SK-N-SH (cell line): ENCODE measurements at regions not wholly inside any gene's neighbourhood (a gene's known extent, or its start where the extent isn't known, plus 50 kb on each side); places are given as distances from the start of the nearest gene placed in this dataset.

ENCODE experiments used
- EZH2phosphoT487 ChIP-seq: fragments of 200-600 bp; sonication (generic); IDR thresholded peaks from 2 replicates; pipeline ENCODE4 v1.6.1; 2017; ENCODE audit warnings: low read depth, mixed run types, mild to moderate bottlenecking, antibody characterized with exemption, moderate library complexity, borderline replicate concordance
- FOXJ3 ChIP-seq: sonication (generic); formaldehyde crosslinking; IDR thresholded peaks from 2 replicates; pipeline ENCODE4 v1.5.1; 2020; ENCODE audit warnings: mild to moderate bottlenecking, missing genetic modification reagents
- GATA2 ChIP-seq: sonication (generic); formaldehyde crosslinking; IDR thresholded peaks from 2 replicates; pipeline ENCODE4 v1.5.0; 2020; ENCODE audit warnings: mild to moderate bottlenecking, missing genetic modification reagents
- POLR2AphosphoS5 ChIP-seq: IDR thresholded peaks from 2 replicates; pipeline ENCODE4 v1.6.1; 2012; ENCODE audit warnings: low read depth, low read length
- REST ChIP-seq: IDR thresholded peaks from 2 replicates; pipeline ENCODE4 v1.6.1; 2012; ENCODE audit warnings: mild to moderate bottlenecking, low read depth, low read length, moderate library complexity
- TEAD4 ChIP-seq: IDR thresholded peaks from 2 replicates; pipeline ENCODE4 v1.4.0; 2012; ENCODE audit warnings: mild to moderate bottlenecking, borderline replicate concordance; ENCODE audit not compliant: insufficient read depth
- USF1 ChIP-seq: IDR thresholded peaks from 2 replicates; pipeline ENCODE4 v1.4.0; 2012; ENCODE audit warnings: low read depth, borderline replicate concordance
- TF ChIP-seq, protein P1 (sequence below): IDR thresholded peaks from 2 replicates; pipeline ENCODE4 v1.4.0; 2012; ENCODE audit warnings: low read depth
- TF ChIP-seq, protein P2 (sequence below): fragments of 200-600 bp; sonication (generic); IDR thresholded peaks from 2 replicates; pipeline ENCODE4 v1.6.1; 2017; ENCODE audit warnings: antibody characterized with exemption, mild to moderate bottlenecking, moderate library complexity

DNA sequence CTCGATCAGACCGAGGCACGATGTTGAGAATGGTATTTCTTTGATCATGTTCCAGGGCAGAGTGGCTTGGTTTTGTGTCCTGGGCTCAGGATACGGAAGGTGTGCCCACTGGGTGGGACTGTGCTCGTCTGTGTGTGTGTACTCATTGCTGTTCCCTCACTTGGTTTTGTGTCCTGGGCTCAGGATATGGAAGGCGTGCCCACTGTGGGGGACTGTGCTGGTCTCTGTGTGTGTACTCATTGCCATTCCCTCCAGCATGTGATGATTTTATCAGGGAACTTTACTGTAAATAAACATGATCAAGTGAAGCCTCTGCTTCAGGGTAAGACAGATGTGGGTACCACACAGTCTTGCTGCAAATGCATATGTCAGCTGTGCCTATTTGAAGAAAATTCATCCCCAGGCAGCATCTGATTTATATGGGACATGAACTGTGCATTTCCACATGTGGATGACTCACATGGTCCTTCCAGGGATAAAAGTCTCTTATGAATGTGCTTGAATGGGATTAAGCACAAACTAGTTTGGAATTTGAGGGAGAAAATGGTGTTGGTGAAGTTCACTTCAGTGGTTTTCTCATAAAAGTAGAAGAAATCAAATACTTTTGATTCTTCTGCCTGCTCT is 274.3 kb downstream of the QKI start:
- TF ChIP-seq, protein P1, sequence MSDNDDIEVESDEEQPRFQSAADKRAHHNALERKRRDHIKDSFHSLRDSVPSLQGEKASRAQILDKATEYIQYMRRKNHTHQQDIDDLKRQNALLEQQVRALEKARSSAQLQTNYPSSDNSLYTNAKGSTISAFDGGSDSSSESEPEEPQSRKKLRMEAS = no peak
- TF ChIP-seq FOXJ3 (CRISPR knock-in tag) (no peak), TEAD4 (no peak), REST (no peak), POLR2AphosphoS5 (no peak), EZH2phosphoT487 (no peak), USF1 (no peak), GATA2 (CRISPR knock-in tag) (peak; percentile 28; the same call in 1 of the 2 replicates)
- TF ChIP-seq, protein P2, sequence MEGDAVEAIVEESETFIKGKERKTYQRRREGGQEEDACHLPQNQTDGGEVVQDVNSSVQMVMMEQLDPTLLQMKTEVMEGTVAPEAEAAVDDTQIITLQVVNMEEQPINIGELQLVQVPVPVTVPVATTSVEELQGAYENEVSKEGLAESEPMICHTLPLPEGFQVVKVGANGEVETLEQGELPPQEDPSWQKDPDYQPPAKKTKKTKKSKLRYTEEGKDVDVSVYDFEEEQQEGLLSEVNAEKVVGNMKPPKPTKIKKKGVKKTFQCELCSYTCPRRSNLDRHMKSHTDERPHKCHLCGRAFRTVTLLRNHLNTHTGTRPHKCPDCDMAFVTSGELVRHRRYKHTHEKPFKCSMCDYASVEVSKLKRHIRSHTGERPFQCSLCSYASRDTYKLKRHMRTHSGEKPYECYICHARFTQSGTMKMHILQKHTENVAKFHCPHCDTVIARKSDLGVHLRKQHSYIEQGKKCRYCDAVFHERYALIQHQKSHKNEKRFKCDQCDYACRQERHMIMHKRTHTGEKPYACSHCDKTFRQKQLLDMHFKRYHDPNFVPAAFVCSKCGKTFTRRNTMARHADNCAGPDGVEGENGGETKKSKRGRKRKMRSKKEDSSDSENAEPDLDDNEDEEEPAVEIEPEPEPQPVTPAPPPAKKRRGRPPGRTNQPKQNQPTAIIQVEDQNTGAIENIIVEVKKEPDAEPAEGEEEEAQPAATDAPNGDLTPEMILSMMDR = no peak
